ENCODE measurements at regions not wholly inside any gene's neighbourhood (a gene's known extent, or its start where the extent isn't known, plus 50 kb on each side); places are given as distances from the start of the nearest gene placed in this dataset.

- TF ChIP-seq CTCF (IDR thresholded peaks at IDR 0.05; ENCODE audit: low read depth, low read length, poor library complexity, severe bottlenecking) (no peak), EZH2phosphoT487 (IDR thresholded peaks at IDR 0.05; ENCODE audit: borderline replicate concordance, low read length) (no peak)
Observed at GRCh38 chr6:131348572-131348971, 213.3 kb downstream of the AKAP7 start.

All from DOHH2 (cell line).